ENCODE measurements at regions not wholly inside any gene's neighbourhood (a gene's known extent, or its start where the extent isn't known, plus 50 kb on each side); places are given as distances from the start of the nearest gene placed in this dataset.

GRCh38 chr17:71313866-71314265, 807.0 kb upstream of the SOX9 start:
- no peak for DNase-seq (ENCODE audit: low read depth in 2 of 2)

- no peak for DNase-seq (ENCODE audit: low read depth in 2 of 2)
These were observed 805.3 kb upstream of the SOX9 start for GRCh38 chr17:71315568-71315967.

- DNase-seq (ENCODE audit: low read depth in 2 of 2), result no peak
These were observed 804.5 kb upstream of the SOX9 start for GRCh38 chr17:71316176-71316897.

GRCh38 chr17:71320009-71320796, 800.6 kb upstream of the SOX9 start:
- DNase-seq (ENCODE audit: low read depth in 2 of 2), result no peak

- DNase-seq (ENCODE audit: low read depth in 2 of 2), result no peak
These were observed 795.7 kb upstream of the SOX9 start for GRCh38 chr17:71325117-71325516.

- no peak for DNase-seq (ENCODE audit: low read depth in 2 of 2)
These were observed 794.9 kb upstream of the SOX9 start for GRCh38 chr17:71325886-71326285.

DNA sequence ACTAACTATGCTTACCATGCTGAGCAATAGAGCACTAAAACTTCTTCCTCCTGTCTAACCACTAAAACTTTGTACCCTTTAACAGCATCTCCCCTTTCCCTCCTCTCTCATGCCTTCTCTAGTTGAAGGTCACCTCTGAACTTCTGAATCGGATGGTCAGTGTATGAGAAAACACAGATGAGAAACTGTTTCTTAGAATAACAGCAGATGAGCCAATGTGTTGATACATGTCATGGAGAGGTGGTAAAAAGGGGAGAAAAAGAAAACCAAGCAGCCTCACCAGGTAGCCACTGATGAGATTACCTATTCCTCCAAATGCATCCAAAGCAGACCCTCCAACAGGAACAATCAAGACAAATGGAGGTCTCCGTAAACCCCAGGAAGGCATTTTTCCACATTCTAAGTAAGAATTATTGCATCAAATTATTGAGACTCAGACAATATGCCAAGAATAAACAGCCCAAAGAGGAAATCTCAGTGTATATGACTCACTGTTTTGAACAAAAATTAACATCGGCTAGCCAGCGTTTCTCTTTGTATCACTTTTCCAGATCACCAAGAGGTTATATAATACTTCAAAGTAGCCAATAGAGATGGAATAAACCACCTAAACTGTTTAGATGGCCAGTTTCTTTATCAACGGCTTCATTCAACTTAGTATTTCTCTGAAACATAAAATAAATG, 793.3 kb upstream of the SOX9 start:
- no peak for DNase-seq (ENCODE audit: low read depth in 2 of 2)

- DNase-seq (ENCODE audit: low read depth in 2 of 2), result no peak
These were observed 791.3 kb upstream of the SOX9 start for GRCh38 chr17:71329310-71330098.

DNA sequence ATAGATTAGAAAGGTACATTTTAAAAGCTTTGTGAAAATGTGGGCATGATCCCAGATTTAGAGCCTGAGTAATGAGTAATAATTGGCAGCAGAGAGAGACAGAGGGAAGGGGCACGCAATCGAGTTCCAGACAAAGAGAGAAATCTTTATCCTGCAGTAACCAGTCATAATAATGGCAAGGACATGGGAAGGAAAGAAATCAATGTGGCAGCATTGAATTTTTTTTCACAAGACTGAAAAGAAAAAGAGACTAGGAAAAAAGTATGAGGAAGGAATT, 790.8 kb upstream of the SOX9 start:
- DNase-seq (ENCODE audit: low read depth in 2 of 2), result no peak

- no peak for DNase-seq (ENCODE audit: low read depth in 2 of 2)
These were observed 789.0 kb upstream of the SOX9 start for GRCh38 chr17:71331754-71332325.

- DNase-seq (ENCODE audit: low read depth in 2 of 2), result no peak
These were observed 786.6 kb upstream of the SOX9 start for GRCh38 chr17:71334048-71334751.

DNA sequence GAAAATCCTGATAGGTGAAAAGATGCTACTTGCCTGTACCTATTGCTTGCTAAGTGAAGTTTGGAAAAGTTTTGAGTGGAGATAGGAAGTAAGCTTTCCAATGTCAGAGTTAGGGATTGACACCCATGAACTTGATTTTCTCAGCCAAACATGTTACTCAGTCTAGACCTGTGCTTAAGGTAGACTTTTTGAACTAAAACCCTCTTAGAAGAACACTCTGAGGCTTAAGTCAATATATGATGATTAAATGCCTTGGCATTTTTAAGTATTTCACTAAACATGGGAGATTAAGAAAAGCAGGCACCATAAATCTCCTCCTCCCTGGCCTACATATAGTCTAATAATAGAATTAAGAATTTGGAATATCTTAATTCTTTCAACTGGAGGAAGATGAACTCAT, 785.6 kb upstream of the SOX9 start:
- no peak for DNase-seq (ENCODE audit: low read depth in 2 of 2)

- no peak for DNase-seq (ENCODE audit: low read depth in 2 of 2)
These were observed 782.9 kb upstream of the SOX9 start for GRCh38 chr17:71337938-71338337.

GRCh38 chr17:71338396-71338795, 782.4 kb upstream of the SOX9 start:
- DNase-seq (ENCODE audit: low read depth in 2 of 2), result no peak

GRCh38 chr17:71339206-71339605, 781.6 kb upstream of the SOX9 start:
- DNase-seq (ENCODE audit: low read depth in 2 of 2), result no peak

- no peak for DNase-seq (ENCODE audit: low read depth in 2 of 2)
These were observed 778.1 kb upstream of the SOX9 start for GRCh38 chr17:71342737-71343136.

GRCh38 chr17:71349908-71350600, 770.8 kb upstream of the SOX9 start:
- DNase-seq (ENCODE audit: low read depth in 2 of 2), result no peak

- DNase-seq (ENCODE audit: low read depth in 2 of 2), result no peak
These were observed 760.5 kb upstream of the SOX9 start for GRCh38 chr17:71360301-71360700.

- DNase-seq (ENCODE audit: low read depth in 2 of 2), result no peak
These were observed 759.0 kb upstream of the SOX9 start for GRCh38 chr17:71361656-71362450.

DNA sequence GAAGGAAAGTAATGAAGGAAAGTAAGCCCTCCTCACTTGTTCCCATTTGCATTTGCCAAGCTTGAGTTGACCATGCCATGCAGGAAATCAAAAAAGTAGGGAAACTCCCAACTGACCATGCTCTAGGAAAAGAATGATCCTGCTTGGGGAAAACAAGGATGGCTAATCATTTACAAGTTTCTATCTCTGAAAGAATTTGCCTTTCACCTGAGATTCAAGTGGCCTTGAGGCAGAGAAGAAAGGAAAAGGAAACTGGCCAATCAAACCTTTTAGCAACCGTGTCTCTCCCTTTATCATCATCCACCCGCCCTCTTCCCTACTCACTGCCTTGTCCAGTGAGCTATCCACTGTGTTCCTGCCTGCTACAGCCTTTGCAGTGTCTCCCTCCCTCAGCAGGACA, 757.2 kb upstream of the SOX9 start:
- no peak for DNase-seq (ENCODE audit: low read depth in 2 of 2)

Data from lung microvascular endothelial cell (primary cell).